Right atrium auricular region (tissue), 2 donors: ENCODE measurements at regions not wholly inside any gene's neighbourhood (a gene's known extent, or its start where the extent isn't known, plus 50 kb on each side); places are given as distances from the start of the nearest gene placed in this dataset.

Experiments
- DNase-seq: peaks from one replicate; pipeline ENCODE4 v3.0.0-alpha.2; 2019; ENCODE audit warnings: low spot score
- H3K27ac ChIP-seq, 2 donors: fragments of 200-600 bp; sonication (generic); 1 replicate in 1 of 2; 2 replicates in 1 of 2; pipeline ENCODE4 v1.5.1; 2016 to 2019
- H3K27me3 ChIP-seq, 2 donors: fragments of 200-600 bp; sonication (generic); one replicate each; pipeline versions ENCODE4 v1.5.1 to v1.6.0; 2017 to 2019
- H3K36me3 ChIP-seq: fragments of 200-600 bp; sonication (generic); one replicate; pipeline ENCODE4 v1.5.1; 2016
- H3K4me1 ChIP-seq, 2 donors: fragments of 200-600 bp; sonication (generic); one replicate each; pipeline versions ENCODE4 v1.5.1 to v1.6.0; 2017 to 2019
- H3K4me3 ChIP-seq, 2 donors: fragments of 200-600 bp; sonication (generic); 1 replicate in 1 of 2; 2 replicates in 1 of 2; pipeline ENCODE4 v1.5.1; 2017 to 2019; ENCODE audit warnings: mild to moderate bottlenecking in 1 of 2, moderate library complexity in 1 of 2
- H3K9me3 ChIP-seq, 2 donors: fragments of 200-600 bp; sonication (generic); one replicate each; pipeline ENCODE4 v1.5.1; 2019
- TF ChIP-seq, protein P1 (sequence below), 2 donors: fragments of 200-600 bp; sonication (generic); IDR thresholded peaks; one replicate each; pipeline ENCODE4 v1.5.1; 2019; ENCODE audit warnings: antibody characterized with exemption in 2 of 2

DNA sequence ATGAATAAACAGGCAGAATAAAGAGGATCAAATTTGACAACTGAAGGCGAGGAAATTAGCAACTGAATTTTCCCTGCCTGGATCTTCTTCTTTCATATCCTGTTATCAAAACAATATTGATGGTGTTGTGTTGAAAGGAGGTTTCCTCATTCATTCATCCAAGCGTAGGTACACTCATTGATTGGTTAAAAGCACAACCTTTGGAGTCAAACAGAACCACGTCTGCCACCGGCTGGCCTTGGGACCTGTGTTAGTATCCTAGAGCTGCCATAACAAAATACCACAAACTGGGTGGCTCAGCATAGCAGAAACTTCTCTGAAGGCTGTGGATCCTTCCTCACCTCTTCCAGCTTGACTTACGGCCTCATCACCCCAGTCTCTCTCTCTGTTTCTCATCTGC lies 268.6 kb upstream of the PWP1 start:
- DNase-seq, result no peak
- H3K4me3 ChIP-seq, result no peak overlapping the region
- TF ChIP-seq, protein P1, sequence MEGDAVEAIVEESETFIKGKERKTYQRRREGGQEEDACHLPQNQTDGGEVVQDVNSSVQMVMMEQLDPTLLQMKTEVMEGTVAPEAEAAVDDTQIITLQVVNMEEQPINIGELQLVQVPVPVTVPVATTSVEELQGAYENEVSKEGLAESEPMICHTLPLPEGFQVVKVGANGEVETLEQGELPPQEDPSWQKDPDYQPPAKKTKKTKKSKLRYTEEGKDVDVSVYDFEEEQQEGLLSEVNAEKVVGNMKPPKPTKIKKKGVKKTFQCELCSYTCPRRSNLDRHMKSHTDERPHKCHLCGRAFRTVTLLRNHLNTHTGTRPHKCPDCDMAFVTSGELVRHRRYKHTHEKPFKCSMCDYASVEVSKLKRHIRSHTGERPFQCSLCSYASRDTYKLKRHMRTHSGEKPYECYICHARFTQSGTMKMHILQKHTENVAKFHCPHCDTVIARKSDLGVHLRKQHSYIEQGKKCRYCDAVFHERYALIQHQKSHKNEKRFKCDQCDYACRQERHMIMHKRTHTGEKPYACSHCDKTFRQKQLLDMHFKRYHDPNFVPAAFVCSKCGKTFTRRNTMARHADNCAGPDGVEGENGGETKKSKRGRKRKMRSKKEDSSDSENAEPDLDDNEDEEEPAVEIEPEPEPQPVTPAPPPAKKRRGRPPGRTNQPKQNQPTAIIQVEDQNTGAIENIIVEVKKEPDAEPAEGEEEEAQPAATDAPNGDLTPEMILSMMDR (IDR thresholded peaks at IDR 0.05), result no peak
- no peaks in the 10 kb centered on the region for H3K36me3 ChIP-seq
- no peaks in the 10 kb centered on the region for H3K9me3 ChIP-seq
- H3K27ac ChIP-seq, result no peak overlapping the region
- no peaks in the 10 kb centered on the region for H3K27me3 ChIP-seq
- H3K4me1 ChIP-seq, result no peaks in the 10 kb centered on the region

DNA sequence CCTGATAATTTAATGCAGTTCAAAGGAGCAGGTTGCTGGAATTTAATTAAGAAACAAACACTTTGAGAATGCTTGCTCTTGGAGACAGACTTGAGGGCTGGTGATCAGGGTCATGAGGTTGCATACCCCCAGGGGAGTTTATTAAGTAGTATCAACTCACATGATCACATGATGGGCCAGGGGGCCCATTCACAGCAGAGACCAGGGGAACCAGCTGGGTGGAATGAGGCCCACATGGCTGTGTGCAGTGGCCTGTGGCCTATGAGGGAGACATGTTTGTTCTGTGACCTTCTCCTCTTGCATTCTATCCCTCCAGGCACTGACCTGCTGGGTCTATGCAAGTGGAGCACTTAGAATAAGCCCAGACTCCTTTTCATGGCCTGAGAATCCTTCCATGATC lies 266.6 kb upstream of the PWP1 start:
- H3K4me1 ChIP-seq, result no peaks in the 10 kb centered on the region
- no peaks in the 10 kb centered on the region for H3K9me3 ChIP-seq
- H3K27ac ChIP-seq, result no peak overlapping the region
- TF ChIP-seq, protein P1 (IDR thresholded peaks at IDR 0.05), result no peak
- no peaks in the 10 kb centered on the region for H3K27me3 ChIP-seq
- no peak for DNase-seq
- no peak overlapping the region for H3K4me3 ChIP-seq
- no peaks in the 10 kb centered on the region for H3K36me3 ChIP-seq

DNA sequence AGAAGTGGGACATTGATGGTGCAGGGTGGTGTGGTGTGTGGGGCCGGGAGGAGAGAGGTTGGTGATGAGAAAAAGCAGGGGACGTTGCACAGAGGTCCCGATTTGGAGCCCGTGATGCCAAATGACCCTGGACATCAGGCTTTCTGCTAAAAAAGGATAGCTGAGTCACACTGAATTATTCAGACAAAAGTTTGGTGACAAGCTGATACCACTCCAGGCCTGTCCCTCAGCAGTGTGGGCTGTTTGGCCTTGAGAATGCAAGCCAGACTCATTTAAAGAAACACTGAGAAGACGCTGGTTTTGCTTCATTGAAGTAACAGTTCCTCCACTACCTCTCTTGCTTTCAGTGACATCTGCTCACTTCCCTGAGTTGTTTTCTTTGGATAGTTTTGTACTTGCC lies 262.1 kb upstream of the PWP1 start:
- TF ChIP-seq, protein P1 (IDR thresholded peaks at IDR 0.05), result no peak

DNA sequence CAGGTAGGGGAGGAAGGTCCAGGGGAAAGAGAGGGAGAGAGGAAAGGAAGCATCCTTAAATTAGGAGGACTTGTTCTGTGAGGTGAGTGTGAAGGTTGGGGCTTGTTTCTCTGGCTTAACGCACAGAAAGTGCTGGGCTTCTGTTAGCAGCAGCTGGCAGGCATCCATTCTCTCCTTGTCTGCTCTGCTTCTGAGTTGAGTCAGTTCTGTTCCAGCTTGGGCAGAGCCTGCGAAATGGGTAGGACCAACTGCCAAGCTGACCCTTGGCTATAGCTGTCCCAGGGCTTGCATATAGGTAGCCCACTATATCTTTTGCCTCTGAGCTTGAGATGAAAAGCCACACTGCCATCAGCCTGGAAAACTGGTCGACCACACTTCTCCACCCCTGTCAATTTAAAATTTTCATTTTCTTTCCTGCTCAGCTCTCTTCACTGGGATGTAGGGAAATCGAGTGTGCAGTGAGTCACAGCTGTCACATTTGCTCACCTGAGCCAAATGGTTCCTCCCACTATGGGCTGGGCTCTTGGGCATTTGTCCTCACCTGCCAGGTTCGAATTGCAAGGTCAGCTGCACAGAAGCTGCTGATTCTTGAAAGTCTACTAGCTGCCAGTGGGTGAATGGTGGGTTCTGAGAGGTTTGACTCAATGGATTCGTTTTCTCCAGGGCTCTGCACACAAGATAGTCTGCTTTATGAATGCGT lies 256.4 kb upstream of the PWP1 start:
- Histone ChIP-seq H3K36me3 (no peaks in the 10 kb centered on the region), H3K27me3 (no peaks in the 10 kb centered on the region), H3K4me3 (no peak overlapping the region), H3K27ac (no peak overlapping the region), H3K9me3 (no peaks in the 10 kb centered on the region), H3K4me1 (no peaks in the 10 kb centered on the region)
- TF ChIP-seq, protein P1 (IDR thresholded peaks at IDR 0.05), result no peak
- DNase-seq, result no peak

More for the DNA sequence above, 262.1 kb upstream of the PWP1 start:
- no peak for DNase-seq
- H3K27ac ChIP-seq, result no peak overlapping the region
- no peak overlapping the region for H3K4me3 ChIP-seq
- no peaks in the 10 kb centered on the region for H3K36me3 ChIP-seq
- H3K27me3 ChIP-seq, result no peaks in the 10 kb centered on the region
- no peaks in the 10 kb centered on the region for H3K9me3 ChIP-seq
- no peaks in the 10 kb centered on the region for H3K4me1 ChIP-seq

DNA sequence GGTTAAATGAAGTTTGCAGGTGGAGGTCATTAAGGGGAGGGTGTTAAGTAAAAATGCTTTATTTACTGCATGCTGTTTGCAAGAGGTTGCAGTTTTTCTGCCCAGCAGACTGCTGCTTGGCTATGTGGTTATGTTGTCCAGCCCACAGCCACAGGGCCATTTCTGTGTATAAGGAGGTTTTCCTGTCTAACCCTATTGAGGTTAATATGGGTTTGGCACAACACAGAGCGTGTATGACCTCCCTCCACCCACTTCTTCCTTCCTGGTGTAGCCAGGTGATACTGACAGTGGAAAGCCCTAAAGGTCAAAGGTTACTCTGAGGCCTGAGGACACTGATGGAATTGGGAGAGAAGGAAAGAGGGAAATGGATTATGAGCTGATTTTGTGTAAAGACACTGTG lies 253.7 kb upstream of the PWP1 start:
- DNase-seq, result no peak
- Histone ChIP-seq H3K9me3 (no peaks in the 10 kb centered on the region), H3K27me3 (no peaks in the 10 kb centered on the region), H3K4me3 (no peak overlapping the region), H3K27ac (no peak overlapping the region), H3K36me3 (no peaks in the 10 kb centered on the region), H3K4me1 (no peaks in the 10 kb centered on the region)
- TF ChIP-seq, protein P1 (IDR thresholded peaks at IDR 0.05), result no peak

DNA sequence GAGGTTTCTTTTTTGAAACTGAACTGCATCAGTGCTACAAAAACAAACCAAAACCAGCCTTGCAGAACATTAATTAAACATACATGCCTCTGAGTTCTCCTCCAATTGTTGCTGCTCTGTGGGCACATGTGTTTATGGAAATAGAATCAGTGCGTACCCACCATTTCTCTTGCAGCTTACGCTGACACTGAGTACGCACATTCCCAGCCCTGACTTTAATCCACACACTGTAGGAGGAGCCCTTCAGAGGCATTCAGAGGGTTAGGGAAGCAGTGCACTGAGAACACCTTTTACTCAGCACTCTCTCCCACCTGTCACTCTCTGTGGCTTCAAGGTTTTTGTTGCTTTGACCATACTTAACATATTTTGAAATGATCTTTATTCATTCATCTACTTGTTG lies 250.5 kb upstream of the PWP1 start:
- H3K4me1 ChIP-seq, result no peaks in the 10 kb centered on the region
- H3K27ac ChIP-seq, result no peak overlapping the region
- H3K4me3 ChIP-seq, result no peak overlapping the region
- H3K9me3 ChIP-seq, result no peaks in the 10 kb centered on the region
- DNase-seq, result no peak
- no peaks in the 10 kb centered on the region for H3K36me3 ChIP-seq
- no peaks in the 10 kb centered on the region for H3K27me3 ChIP-seq
- TF ChIP-seq, protein P1 (IDR thresholded peaks at IDR 0.05), result no peak
